NCI-H146 treated with DMSO at 0.1 percent for 48 hours (cell line): ENCODE measurements at regions not wholly inside any gene's neighbourhood (a gene's known extent, or its start where the extent isn't known, plus 50 kb on each side); places are given as distances from the start of the nearest gene placed in this dataset.
"Not testable (repeated sequence)": the region's sequence is repeated elsewhere in the genome, so short reads cannot be mapped to it uniquely, and the experiment has no call there.

ENCODE experiments used
- DNase-seq: peaks from one replicate; lab custom pipeline; 2025; ENCODE audit not compliant: unreplicated experiment; lab: John Stamatoyannopoulos, UW

GRCh38 chr11:39462506-39462905 is 1996.9 kb downstream of the LRRC4C start:
- DNase-seq: no peak

GRCh38 chr11:39461066-39461465 is 1998.4 kb downstream of the LRRC4C start:
- DNase-seq: no peak

GRCh38 chr11:39459606-39460005 is 1999.8 kb downstream of the LRRC4C start:
- DNase-seq: no peak

- DNase-seq: no peak
These were observed 2001.0 kb downstream of the LRRC4C start for GRCh38 chr11:39458481-39458880.

GRCh38 chr11:39443424-39444022 is 2015.9 kb downstream of the LRRC4C start:
- DNase-seq: no peak

GRCh38 chr11:39442177-39442576 is 2017.3 kb downstream of the LRRC4C start:
- no peak for DNase-seq

GRCh38 chr11:39435641-39436040 is 2023.8 kb downstream of the LRRC4C start:
- no peak for DNase-seq

GRCh38 chr11:39434466-39434865 is 2025.0 kb downstream of the LRRC4C start:
- no peak for DNase-seq

GRCh38 chr11:39432929-39433328 is 2026.5 kb downstream of the LRRC4C start:
- DNase-seq: no peak

- no peak for DNase-seq
These were observed 2034.2 kb downstream of the LRRC4C start for GRCh38 chr11:39425226-39425625.

- no peak for DNase-seq
These were observed 2047.3 kb downstream of the LRRC4C start for GRCh38 chr11:39412117-39412516.

- DNase-seq: no peak
These were observed 2073.5 kb downstream of the LRRC4C start for GRCh38 chr11:39385911-39386310.

- DNase-seq: no peak
These were observed 2084.3 kb downstream of the LRRC4C start for GRCh38 chr11:39374963-39375698.

- no peak for DNase-seq
These were observed 2091.9 kb downstream of the LRRC4C start for GRCh38 chr11:39367534-39367933.

- no peak for DNase-seq
These were observed 2093.5 kb downstream of the LRRC4C start for GRCh38 chr11:39365809-39366436.

- no peak for DNase-seq
These were observed 2095.9 kb downstream of the LRRC4C start for GRCh38 chr11:39363571-39363970.

GRCh38 chr11:39361557-39361956 is 2097.9 kb downstream of the LRRC4C start:
- no peak for DNase-seq

GRCh38 chr11:39345834-39346442 is 2113.5 kb downstream of the LRRC4C start:
- DNase-seq: no peak

- DNase-seq: no peak
These were observed 2118.0 kb downstream of the LRRC4C start for GRCh38 chr11:39341461-39341860.

- not testable (repeated sequence) for DNase-seq
These were observed 2126.4 kb downstream of the LRRC4C start for GRCh38 chr11:39333006-39333405.

- DNase-seq: no peak
These were observed 2132.2 kb downstream of the LRRC4C start for GRCh38 chr11:39327302-39327701.

- not testable (repeated sequence) for DNase-seq
These were observed 2147.6 kb downstream of the LRRC4C start for GRCh38 chr11:39311888-39312287.
